ENCODE measurements at regions not wholly inside any gene's neighbourhood (a gene's known extent, or its start where the extent isn't known, plus 50 kb on each side); places are given as distances from the start of the nearest gene placed in this dataset.

DNA sequence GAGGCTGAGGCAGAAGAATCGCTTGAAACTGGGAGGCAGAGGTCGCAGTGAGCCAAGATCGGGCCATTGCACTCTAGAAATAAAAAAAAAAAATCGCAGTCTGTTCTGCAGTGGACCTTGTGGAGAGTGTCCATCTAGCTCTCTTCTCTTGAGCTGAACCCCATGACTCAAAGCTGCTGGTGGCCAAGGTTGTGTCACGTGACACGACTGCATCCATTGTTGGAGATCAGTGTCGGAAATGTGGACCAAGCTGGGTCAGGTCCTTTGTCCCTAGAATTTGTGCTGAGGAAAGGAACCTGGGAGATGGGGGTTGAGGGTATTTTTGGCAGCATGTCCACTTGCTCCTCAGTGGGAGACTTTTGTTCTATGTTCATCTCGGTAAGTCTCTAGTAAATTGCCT lies 564.8 kb upstream of the CDH4 start:
- TF ChIP-seq TAF1 (IDR thresholded peaks at IDR 0.05; ENCODE audit: borderline replicate concordance, insufficient read depth, low read length) (no peak), FOXP2 (optimal IDR thresholded peaks at IDR 0.05; ENCODE audit: borderline replicate concordance, extremely low read depth, extremely low read length, insufficient read depth) (no peak), SIN3A (IDR thresholded peaks at IDR 0.05; ENCODE audit: borderline replicate concordance, insufficient read depth, low read length) (no peak), POLR2AphosphoS5 (IDR thresholded peaks at IDR 0.05; ENCODE audit: low read depth, low read length) (no peak)
- TF ChIP-seq, protein P1, sequence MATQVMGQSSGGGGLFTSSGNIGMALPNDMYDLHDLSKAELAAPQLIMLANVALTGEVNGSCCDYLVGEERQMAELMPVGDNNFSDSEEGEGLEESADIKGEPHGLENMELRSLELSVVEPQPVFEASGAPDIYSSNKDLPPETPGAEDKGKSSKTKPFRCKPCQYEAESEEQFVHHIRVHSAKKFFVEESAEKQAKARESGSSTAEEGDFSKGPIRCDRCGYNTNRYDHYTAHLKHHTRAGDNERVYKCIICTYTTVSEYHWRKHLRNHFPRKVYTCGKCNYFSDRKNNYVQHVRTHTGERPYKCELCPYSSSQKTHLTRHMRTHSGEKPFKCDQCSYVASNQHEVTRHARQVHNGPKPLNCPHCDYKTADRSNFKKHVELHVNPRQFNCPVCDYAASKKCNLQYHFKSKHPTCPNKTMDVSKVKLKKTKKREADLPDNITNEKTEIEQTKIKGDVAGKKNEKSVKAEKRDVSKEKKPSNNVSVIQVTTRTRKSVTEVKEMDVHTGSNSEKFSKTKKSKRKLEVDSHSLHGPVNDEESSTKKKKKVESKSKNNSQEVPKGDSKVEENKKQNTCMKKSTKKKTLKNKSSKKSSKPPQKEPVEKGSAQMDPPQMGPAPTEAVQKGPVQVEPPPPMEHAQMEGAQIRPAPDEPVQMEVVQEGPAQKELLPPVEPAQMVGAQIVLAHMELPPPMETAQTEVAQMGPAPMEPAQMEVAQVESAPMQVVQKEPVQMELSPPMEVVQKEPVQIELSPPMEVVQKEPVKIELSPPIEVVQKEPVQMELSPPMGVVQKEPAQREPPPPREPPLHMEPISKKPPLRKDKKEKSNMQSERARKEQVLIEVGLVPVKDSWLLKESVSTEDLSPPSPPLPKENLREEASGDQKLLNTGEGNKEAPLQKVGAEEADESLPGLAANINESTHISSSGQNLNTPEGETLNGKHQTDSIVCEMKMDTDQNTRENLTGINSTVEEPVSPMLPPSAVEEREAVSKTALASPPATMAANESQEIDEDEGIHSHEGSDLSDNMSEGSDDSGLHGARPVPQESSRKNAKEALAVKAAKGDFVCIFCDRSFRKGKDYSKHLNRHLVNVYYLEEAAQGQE (IDR thresholded peaks at IDR 0.05; ENCODE audit: insufficient read depth in 1 of 2, low read depth in 2 of 2, low read length in 2 of 2): no peak

DNA sequence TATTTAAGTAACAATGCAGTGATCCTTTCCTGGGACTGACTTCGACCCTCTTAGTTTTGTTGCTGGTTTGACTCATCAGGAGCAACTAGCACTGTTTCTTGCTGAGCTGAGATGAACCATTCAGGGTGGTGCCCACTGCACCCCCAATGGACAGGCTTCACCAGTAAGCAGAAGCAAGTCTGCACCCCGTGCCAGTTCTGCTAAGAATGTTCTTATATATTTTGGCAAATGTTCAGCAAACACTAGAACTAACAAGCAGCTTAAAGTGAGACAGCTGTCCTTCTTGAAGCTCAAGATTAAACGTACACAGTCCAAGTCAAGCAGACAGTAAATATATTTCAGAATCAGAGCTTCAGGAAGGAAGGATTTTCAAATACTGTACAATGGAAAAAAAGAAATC lies 561.3 kb upstream of the CDH4 start:
- no peak for TF ChIP-seq FOXP2 (optimal IDR thresholded peaks at IDR 0.05; ENCODE audit: borderline replicate concordance, extremely low read depth, extremely low read length, insufficient read depth)
- TF ChIP-seq SIN3A (IDR thresholded peaks at IDR 0.05; ENCODE audit: borderline replicate concordance, insufficient read depth, low read length): no peak
- TF ChIP-seq POLR2AphosphoS5 (IDR thresholded peaks at IDR 0.05; ENCODE audit: low read depth, low read length): no peak
- TF ChIP-seq, protein P1 (IDR thresholded peaks at IDR 0.05; ENCODE audit: insufficient read depth in 1 of 2, low read depth in 2 of 2, low read length in 2 of 2): no peak
- TF ChIP-seq TAF1 (IDR thresholded peaks at IDR 0.05; ENCODE audit: borderline replicate concordance, insufficient read depth, low read length): no peak

DNA sequence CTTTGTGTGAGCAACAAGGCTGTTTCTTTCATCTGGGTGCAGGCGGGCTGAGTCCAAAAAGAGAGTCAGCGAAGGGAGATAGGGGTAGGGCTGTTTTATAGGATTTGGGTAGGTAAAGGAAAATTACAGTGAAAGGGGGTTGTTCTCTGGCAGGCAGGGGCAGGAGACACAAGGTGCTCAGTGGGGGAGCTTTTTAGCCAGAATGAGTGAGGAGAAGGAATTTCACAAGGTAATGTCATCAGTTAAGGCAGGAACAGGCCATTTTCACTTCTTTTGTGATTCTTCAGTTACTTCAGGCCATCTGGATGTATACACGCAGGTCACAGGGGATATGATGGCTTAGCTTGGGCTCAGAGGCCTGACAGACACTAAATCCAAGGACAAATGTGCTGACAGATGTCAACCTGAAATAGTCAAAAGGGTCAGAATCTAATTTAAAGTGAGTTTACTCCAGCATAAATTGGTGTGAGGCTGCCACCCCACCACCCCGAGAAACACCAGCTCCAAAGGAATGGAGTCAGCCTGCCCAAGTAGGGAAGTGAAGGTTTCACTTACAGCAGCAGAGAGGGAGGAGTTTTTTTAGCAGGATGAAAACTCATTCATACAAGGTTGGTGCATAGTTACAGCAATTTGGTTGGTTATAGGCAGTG lies 560.0 kb upstream of the CDH4 start:
- TF ChIP-seq, protein P1 (IDR thresholded peaks at IDR 0.05; ENCODE audit: insufficient read depth in 1 of 2, low read depth in 2 of 2, low read length in 2 of 2): no peak
- no peak for TF ChIP-seq TAF1 (IDR thresholded peaks at IDR 0.05; ENCODE audit: borderline replicate concordance, insufficient read depth, low read length)
- TF ChIP-seq POLR2AphosphoS5 (IDR thresholded peaks at IDR 0.05; ENCODE audit: low read depth, low read length): no peak
- no peak for TF ChIP-seq SIN3A (IDR thresholded peaks at IDR 0.05; ENCODE audit: borderline replicate concordance, insufficient read depth, low read length)
- TF ChIP-seq FOXP2 (optimal IDR thresholded peaks at IDR 0.05; ENCODE audit: borderline replicate concordance, extremely low read depth, extremely low read length, insufficient read depth): no peak

DNA sequence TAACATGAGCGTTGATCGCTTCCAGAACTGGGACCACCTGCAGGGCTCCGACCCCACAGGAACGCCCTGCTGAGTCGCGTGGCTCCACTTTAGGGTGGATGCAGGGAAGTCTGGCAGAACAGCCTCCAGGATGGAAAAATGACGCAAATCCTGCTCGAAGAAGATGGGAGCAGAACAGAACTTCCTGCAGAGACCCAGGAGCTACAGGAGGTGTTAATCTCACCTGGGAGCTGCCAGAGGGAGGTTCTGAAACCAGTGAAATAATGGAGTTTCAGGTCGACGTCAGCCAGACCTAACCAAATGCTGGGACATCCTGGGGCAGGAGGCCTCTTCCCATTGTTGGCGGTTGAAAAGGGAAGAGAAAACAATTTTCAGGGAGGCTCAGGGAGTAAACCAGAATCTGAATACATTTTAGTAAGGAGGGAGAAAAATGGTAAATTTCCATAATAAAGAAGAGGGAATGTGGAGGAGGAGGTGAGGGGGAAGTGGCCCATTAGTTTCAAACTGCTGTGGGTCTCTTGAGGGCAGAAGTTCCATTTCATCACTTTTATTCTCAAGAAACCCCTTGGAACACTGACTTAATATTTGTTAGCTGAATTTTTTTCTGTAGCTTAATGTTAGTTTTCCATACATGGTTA lies 558.4 kb upstream of the CDH4 start:
- TF ChIP-seq POLR2AphosphoS5 (IDR thresholded peaks at IDR 0.05; ENCODE audit: low read depth, low read length) (no peak), TAF1 (IDR thresholded peaks at IDR 0.05; ENCODE audit: borderline replicate concordance, insufficient read depth, low read length) (no peak), SIN3A (IDR thresholded peaks at IDR 0.05; ENCODE audit: borderline replicate concordance, insufficient read depth, low read length) (no peak), FOXP2 (optimal IDR thresholded peaks at IDR 0.05; ENCODE audit: borderline replicate concordance, extremely low read depth, extremely low read length, insufficient read depth) (no peak)
- TF ChIP-seq, protein P1 (IDR thresholded peaks at IDR 0.05; ENCODE audit: insufficient read depth in 1 of 2, low read depth in 2 of 2, low read length in 2 of 2): no peak

All from PFSK-1 (cell line).